ENCODE measurements at regions not wholly inside any gene's neighbourhood (a gene's known extent, or its start where the extent isn't known, plus 50 kb on each side); places are given as distances from the start of the nearest gene placed in this dataset.

DNA sequence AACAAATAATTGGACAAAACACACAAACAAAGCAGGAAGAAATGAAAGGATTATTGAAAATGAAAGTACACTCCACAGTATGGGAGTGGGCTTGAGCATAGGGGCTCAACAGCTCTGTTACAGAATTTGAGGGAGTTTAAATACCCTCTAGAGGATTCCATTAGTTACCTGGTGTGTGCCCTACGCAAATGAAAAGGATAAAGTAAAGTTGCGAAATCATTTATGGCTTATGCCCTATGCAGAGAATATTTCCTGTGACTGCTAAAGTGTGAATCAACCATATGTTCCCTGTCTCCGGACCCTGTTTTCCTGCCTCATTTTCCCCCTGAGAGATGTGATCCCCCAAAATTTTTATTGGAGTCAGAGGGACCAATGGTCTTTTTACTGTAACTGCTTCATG lies 634.6 kb upstream of the CNTNAP2 start:
- FAIRE-seq (no peak), DNase-seq (ENCODE audit: low read depth, low spot score) (no peak), ATAC-seq (no peak)
- in situ Hi-C loops (cut with MboI) = no loop called here
- ChIA-PET RAD21 (ENCODE audit: unreplicated experiment) (no interaction called here), CTCF (no interaction called here), POLR2A (no interaction called here), SMC1A (ENCODE audit: uncharacterized antibody, unreplicated experiment) (no interaction called here)
- no peaks in the 10 kb centered on the region for H4K20me1 ChIP-seq (ENCODE audit: control insufficient read depth, insufficient read depth)
- H3K9me3 ChIP-seq (replicated peaks; ENCODE audit: control insufficient read depth, insufficient read depth, low read length) = no peaks in the 10 kb centered on the region
- H3K9ac ChIP-seq (ENCODE audit: control insufficient read depth, insufficient read depth, low read length) = no peak overlapping the region
- H3K79me2 ChIP-seq (ENCODE audit: control insufficient read depth, insufficient read depth, low read length) = no peaks in the 10 kb centered on the region
- no peaks in the 10 kb centered on the region for H3K36me3 ChIP-seq (ENCODE audit: control insufficient read depth in 2 of 2, insufficient read depth in 2 of 2, low read length in 1 of 2)
- WGBS (ENCODE audit: insufficient coverage, insufficient replicate concordance, low lambda C conversion rate, missing lambda C conversion rate) = 22% methylated on average over 3 of the region's 3 CpGs
- H3K4me2 ChIP-seq (ENCODE audit: control insufficient read depth, insufficient read depth) = no peak overlapping the region
- H3K27ac ChIP-seq (ENCODE audit: control insufficient read depth, insufficient read depth) = no peak overlapping the region
- intact Hi-C loops (cut with micrococcal nuclease; ENCODE audit: unreplicated experiment) = no loop called here
- H2AFZ ChIP-seq (ENCODE audit: control insufficient read depth, low read depth, low read length) = no peak overlapping the region
- TF ChIP-seq SIN3A (IDR thresholded peaks at IDR 0.05; ENCODE audit: low read depth, low read length) = no peak
- TF ChIP-seq ESRRA (IDR thresholded peaks at IDR 0.05; ENCODE audit: low read length) = no peak
- TF ChIP-seq, protein P1, sequence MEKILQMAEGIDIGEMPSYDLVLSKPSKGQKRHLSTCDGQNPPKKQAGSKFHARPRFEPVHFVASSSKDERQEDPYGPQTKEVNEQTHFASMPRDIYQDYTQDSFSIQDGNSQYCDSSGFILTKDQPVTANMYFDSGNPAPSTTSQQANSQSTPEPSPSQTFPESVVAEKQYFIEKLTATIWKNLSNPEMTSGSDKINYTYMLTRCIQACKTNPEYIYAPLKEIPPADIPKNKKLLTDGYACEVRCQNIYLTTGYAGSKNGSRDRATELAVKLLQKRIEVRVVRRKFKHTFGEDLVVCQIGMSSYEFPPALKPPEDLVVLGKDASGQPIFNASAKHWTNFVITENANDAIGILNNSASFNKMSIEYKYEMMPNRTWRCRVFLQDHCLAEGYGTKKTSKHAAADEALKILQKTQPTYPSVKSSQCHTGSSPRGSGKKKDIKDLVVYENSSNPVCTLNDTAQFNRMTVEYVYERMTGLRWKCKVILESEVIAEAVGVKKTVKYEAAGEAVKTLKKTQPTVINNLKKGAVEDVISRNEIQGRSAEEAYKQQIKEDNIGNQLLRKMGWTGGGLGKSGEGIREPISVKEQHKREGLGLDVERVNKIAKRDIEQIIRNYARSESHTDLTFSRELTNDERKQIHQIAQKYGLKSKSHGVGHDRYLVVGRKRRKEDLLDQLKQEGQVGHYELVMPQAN (conservative IDR thresholded peaks at IDR 0.05) = no peak
- TF ChIP-seq RAD21 (IDR thresholded peaks at IDR 0.05; ENCODE audit: insufficient read depth, low read depth, low read length) = no peak
- no peak for TF ChIP-seq NFYB (IDR thresholded peaks at IDR 0.05; ENCODE audit: insufficient read depth, low read depth, low read length)
- no peak for TF ChIP-seq CHD1 (IDR thresholded peaks at IDR 0.05; ENCODE audit: low read depth, low read length)
- TF ChIP-seq ZBED1 (IDR thresholded peaks at IDR 0.05; ENCODE audit: borderline replicate concordance) = no peak
- TF ChIP-seq CEBPB (IDR thresholded peaks at IDR 0.05; ENCODE audit: borderline replicate concordance in 1 of 2, low read depth in 2 of 2, low read length in 2 of 2) = no peak
- TF ChIP-seq TCF3 (IDR thresholded peaks at IDR 0.05; ENCODE audit: borderline replicate concordance, insufficient read depth, low read depth, low read length) = no peak
- no peak for TF ChIP-seq SREBF2 (IDR thresholded peaks at IDR 0.05; ENCODE audit: low read length)
- no peak for TF ChIP-seq SMAD5 (IDR thresholded peaks at IDR 0.05; ENCODE audit: low read depth)
- H3K4me1 ChIP-seq (ENCODE audit: control insufficient read depth, insufficient read depth, low read length) = no peaks in the 10 kb centered on the region
- no TSS peak for BruUV-seq (replicated peaks)
- H3K27me3 ChIP-seq (replicated peaks in 1 of 2; ENCODE audit: control insufficient read depth in 2 of 2, insufficient read depth in 2 of 2, low read length in 1 of 2) = no peaks in the 10 kb centered on the region
- no peak overlapping the region for H3K4me3 ChIP-seq
